HG03565 (cell line): ENCODE measurements at regions not wholly inside any gene's neighbourhood (a gene's known extent, or its start where the extent isn't known, plus 50 kb on each side); places are given as distances from the start of the nearest gene placed in this dataset.
A peak's percentile ranks its signal among the peaks of the same experiment; 100 is the strongest.

ENCODE experiments used
- ATAC-seq: cut with Tn5 transposase; IDR thresholded peaks from one replicate; pipeline ENCODE4 v1.9.1; 2021; ENCODE audit warnings: mild to moderate bottlenecking, moderate library complexity; ENCODE audit not compliant: unreplicated experiment

DNA sequence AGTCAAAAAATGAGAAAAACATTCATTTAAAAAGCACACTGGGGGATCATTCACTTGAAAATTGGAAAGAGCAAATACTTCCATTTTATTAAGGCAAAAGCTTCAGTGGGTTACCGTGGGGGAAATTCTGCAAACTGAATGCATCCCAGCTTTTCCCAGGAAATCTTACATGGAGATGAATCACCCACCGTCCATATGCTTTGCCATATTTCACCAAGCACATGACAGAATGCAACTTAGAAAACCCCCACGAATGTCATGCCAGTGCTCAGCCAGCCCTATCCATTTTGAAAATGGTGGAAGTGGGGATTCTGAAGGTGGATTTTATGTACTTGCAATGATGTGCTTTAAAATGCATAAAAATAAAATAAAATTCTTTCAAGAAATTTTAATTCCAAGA is 485.5 kb upstream of the ID2 start:
- ATAC-seq = no peak

DNA sequence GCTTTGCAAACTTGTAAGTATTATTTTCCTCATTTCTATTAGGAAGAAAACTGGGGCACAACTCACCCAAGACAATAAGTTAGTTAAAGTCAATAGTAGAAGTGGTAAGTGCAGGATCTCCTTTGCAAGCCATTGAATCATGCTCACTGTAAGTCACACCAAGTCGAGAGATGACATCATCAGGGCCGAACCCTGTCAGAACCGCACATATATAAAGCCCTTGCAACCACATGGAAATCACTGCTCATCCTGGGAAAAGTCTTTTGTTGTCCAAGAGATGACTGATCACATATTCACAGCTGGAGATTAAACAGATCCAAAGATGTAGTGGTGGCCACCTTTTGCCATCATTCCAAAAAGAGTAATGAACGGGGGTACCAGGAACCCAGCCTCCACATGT is 484.8 kb upstream of the ID2 start:
- ATAC-seq = no peak

- ATAC-seq = no peak
Measured at GRCh38 chr2:8197825-8198224, 484.0 kb upstream of the ID2 start.

DNA sequence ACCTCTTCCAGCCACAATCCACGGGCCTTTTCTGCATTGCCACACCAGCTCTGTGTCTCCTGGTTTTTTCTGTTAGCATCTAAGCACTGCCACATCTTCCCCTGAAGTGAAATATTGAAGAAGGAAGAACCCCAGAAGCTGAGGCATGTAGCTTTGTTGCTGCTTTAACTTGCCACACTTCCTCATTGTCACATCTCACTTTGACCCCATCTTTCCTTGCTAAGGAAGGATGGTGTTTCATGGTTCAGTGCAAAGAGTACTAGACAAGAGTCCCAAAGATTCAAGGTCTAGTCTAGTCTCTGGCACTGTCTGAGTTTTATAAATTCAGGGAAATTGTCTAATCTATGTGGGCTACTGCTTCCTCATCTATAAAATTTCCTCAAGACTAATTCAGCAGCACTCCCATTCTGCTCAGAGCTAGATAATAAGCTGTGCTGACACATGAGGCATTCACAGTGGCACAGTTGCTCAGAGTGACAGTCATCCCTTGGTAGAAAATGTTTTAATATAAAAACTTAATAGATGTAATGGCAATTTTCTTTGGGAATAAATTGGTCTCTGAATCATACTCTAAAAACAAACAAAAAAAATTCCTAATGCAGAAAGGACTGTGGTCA is 483.0 kb upstream of the ID2 start:
- no peak for ATAC-seq

GRCh38 chr2:8202132-8202531 is 479.7 kb upstream of the ID2 start:
- peak; percentile 95 for ATAC-seq

DNA sequence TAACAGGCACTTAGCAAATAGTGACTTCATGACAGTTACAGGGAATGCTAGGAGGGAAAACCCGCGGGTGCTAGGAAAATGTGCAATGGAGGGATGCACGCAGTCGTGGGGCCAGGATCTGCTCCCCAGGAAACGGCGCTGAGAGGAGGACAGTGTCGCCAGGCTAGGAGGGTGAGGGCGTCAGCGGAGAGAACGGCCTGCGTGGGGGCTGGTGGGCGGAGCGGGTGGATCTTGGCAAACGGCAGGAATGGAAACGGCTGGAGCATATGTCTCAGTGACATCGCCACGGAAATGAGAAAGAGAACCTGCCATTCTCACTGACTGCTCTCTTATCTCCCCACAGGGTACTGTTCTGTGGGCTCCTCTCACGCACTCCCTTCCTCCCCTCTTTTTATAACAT is 478.5 kb upstream of the ID2 start:
- no peak for ATAC-seq

- ATAC-seq = no peak
Measured at GRCh38 chr2:8204711-8205110, 477.1 kb upstream of the ID2 start.

DNA sequence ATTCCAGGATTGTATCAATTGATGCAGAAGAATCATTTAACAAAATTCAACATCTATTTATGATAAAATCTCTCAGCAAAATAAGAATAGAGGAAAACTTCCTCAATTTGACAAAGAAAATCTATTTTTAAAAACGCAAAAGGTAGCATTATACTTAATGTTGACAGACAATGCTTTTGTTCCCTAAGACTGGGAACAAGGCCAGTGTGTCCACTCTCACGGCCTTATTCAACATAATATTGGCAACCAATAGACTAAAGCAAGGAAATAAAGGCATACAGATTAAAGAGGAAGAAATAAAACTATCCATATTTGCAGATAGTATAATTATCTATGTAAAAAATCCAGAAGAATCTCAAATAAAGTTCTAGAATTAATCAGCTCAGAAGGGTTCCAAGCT is 472.4 kb upstream of the ID2 start:
- no peak for ATAC-seq

GRCh38 chr2:8211384-8211783 is 470.5 kb upstream of the ID2 start:
- ATAC-seq = no peak

DNA sequence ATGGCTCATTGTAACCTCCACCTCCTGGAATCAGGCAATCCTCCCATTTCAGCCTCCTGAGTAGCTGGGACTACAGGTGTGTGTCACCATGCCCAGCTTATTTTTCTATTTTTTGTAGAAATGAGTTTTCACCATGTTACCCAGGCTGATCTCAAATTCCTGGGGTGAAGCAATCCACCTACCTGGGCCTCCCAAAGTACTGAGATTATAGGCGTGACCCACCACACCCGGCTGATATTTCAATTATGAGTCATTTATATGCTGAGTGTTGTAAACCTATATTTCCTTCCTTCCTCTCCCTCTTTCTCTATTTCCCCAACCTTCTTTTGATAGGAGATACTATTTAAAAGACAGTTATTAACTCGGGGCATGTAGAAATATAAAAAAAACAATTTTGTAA is 469.6 kb upstream of the ID2 start:
- no peak for ATAC-seq

DNA sequence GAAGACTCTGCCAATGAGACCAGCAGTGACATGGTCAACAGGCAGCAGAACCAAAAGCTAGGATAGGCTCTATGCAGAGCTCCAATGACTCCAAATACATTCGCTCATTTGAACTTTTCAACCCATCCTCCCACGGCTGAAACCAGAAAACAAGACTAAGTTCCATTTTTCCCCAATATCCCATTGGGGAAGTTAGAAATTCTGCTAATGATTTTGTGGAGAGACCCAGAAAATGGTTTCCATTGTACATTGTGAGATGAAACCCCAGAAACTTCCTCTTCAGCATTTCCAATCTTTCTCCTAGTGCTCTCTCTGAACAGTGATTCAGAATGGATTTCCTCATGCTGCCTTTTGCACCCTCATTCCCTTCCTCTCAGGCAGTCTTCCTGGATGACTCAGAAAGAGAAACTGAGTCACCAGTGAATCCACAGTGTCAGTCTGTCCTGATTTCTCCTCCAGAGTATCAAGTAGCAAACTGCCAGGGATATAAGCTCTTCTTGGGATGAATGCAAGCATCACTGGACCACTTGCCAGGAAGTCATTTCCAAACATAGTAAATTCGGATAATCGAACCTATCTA is 467.7 kb upstream of the ID2 start:
- no peak for ATAC-seq

DNA sequence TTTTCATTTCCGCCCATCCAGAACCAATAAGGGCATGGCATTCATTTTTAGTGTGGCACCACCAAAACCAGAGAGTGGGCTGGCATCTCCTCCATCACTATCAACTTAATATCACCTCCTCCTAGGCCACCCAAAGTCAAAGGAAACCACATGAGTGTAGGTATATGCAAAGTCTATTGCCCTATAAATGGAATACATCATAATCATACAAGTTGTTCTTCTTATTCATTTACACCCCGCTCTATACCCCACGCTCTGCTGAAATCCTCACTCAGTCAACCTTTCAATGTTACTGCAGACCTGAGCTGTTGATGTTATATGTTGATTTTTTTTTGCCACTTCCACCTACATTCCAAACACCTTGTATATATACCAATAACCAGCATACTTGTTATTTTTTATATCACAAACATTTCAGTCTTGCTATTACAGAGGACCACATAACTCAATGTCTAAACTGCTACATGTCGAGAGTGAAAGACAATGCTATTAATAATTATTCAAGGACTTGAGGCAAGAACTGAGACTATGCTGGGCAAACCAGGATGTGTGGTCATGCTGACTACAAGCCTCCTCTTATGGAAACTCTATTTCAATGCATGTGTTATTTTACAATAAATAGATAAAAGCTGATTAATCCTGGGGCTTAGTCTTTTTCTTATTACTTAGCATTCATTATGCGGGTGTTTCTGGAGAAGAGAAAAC is 466.5 kb upstream of the ID2 start:
- ATAC-seq = peak; percentile 70

DNA sequence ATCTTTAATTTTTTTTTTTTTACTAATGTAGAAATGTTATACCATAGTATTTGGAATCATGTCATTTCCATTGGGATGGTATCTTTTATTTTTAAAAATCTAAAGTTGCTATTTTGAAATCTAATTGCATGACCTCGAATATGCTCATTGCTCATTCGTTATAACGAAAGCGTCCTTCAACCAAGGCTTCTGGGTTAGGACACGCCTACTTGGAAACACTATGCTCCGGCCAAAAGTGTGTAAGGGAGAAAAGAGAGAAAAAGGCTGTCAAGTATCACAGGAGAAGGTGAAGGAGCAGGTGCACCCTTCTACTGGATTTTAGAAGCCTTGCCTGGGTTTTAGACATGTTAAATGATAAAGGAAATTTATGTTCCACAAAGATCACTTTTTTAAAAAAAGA is 465.9 kb upstream of the ID2 start:
- no peak for ATAC-seq

DNA sequence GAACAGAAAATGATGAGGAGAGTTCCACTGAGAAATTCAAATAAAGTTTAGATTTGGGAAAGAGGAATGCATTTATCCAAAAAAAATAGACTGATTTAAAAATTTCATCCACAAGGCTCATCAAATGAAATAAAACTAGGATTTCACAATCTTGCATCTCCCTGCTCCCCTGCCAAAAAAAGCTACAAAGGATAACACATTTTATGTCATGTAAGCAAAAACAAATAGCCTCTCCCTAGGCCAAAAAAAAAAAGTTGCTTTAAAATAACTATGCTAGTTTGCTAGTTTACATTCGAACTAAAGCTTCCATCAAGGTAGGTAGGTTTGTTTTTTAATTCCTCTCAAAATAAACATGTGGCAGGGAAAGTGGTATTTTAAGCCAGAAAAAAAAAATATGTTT is 465.5 kb upstream of the ID2 start:
- ATAC-seq = no peak

GRCh38 chr2:8217468-8218030 is 464.3 kb upstream of the ID2 start:
- ATAC-seq = no peak

DNA sequence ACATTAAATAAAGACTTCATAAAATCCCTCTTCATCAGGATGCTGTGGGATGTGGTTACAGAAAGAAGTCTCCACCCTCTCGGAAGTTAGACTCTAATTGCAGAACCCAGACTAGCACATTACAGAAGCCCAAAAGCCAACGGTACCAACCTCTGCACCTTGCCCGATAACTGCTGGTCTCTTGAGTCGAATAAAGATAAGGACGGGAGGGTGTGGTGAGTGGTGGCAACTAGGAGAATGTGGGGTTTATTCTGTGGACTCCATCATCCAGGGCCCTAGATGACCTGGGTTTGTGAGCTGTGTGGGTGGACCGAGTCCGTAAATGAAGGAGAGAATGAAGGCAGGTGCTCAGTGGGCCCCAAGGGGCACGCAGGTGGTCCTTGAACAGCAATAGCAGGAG is 462.8 kb upstream of the ID2 start:
- no peak for ATAC-seq

DNA sequence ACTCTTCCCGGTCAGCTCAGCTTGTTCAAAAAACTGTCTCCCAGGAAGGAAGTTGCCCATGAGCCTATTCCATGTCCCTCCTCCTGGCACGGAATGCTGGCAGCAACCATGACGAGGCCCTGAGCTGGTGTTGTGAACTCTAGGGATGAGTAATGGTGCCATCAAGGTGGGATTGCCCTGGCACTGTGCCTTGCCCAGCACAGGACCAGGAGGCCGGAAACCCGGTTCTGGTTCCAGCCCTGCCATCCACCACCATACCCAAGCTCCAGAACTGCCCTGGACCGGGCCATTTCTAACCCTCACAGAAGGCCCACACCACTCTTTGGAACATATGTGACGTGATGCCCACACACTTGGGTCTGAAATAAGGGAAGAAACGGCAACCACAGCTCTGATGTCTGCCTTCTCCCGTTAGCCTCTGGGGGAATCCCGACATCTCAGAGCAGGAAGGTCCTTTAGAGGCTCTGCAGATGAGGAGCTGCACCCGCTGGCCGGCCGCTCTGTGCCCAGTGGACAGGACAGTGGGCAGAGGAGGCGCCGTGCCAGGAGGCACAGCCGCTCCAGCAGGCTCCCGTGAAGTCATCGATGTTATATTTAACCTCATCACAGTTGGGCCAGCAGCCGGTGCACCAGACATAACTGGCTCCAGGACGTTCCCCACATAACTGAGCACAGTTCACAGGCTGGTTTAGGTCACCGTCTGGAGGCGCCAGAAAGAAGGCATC is 462.1 kb upstream of the ID2 start:
- ATAC-seq = no peak

- ATAC-seq = no peak
Measured at GRCh38 chr2:8222979-8223694, 458.7 kb upstream of the ID2 start.

- ATAC-seq = no peak
Measured at GRCh38 chr2:8223695-8224346, 458.0 kb upstream of the ID2 start.

DNA sequence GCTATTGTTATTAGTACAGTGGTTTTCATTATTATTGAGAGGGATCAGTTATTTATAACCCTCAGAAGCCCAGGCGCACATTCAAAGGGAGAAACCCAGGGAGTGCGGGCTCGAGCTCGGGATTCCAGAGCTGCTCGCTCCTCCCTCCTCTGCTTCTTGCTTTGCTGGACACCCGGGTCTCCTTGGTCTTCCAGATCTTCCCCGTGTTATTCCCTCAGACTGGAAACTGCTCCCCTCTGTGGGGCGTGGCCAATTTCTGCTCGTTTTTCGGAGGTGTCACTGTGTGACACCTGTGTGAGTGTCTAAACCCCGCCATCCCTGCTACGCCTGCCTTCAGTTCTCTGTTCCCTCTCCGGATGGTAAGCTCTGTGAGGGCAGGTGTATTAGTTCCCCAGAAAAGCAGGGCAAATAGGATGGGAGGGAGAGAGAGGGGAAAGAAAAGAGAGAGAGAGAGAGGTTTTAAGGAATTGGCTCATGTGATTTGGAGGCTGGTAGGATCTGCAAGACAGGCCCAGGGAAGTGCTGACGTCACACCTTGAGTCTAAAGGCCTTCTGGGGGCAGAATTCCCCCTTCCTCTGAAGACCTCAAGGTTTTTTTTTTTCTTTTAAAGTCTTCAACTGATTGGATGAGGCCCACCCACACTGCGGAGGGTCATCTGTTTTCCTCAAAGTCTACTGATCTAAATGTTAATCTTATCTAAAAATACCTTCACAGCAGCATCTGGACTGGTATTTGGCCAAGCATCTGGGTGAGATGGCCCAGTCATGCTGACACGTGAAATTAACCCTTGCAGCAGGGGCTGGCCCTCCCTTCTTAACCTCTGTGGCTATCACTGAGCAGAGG is 457.3 kb upstream of the ID2 start:
- ATAC-seq = no peak
